GM23338 (cell line): ENCODE measurements at regions not wholly inside any gene's neighbourhood (a gene's known extent, or its start where the extent isn't known, plus 50 kb on each side); places are given as distances from the start of the nearest gene placed in this dataset.

ENCODE experiments used
- ATAC-seq: fragments of 200-7000 bp; cut with Tn5 transposase; 3 replicates; pipeline ENCODE4 v1.9.1; 2020
- DNase-seq: peaks from one replicate; pipeline ENCODE4 v3.0.0-alpha.2; 2015; ENCODE audit warnings: low spot score
- H2AFZ ChIP-seq: fragments of 200-600 bp; sonication (generic); 2 replicates; pipeline ENCODE4 v1.8.0; 2016; ENCODE audit warnings: antibody characterized with exemption, mild to moderate bottlenecking, moderate library complexity
- H3F3A ChIP-seq: fragments of 200-600 bp; sonication (generic); replicated peaks from 2 replicates; pipeline ENCODE4 v1.8.0; 2017; ENCODE audit warnings: antibody characterized with exemption, mixed run types, low read depth
- H3K27ac ChIP-seq: fragments of 200-600 bp; sonication (generic); 2 replicates; pipeline ENCODE4 v1.6.1; 2016; ENCODE audit warnings: low read depth
- H3K27me3 ChIP-seq: fragments of 200-600 bp; sonication (generic); 2 replicates; pipeline ENCODE4 v1.8.0; 2016; ENCODE audit warnings: mild to moderate bottlenecking, mixed run types, moderate library complexity; ENCODE audit not compliant: insufficient read depth
- H3K36me3 ChIP-seq: fragments of 200-600 bp; sonication (generic); 2 replicates; pipeline ENCODE4 v1.8.0; 2016; ENCODE audit warnings: mild to moderate bottlenecking; ENCODE audit not compliant: insufficient read depth
- H3K4me1 ChIP-seq: fragments of 200-600 bp; sonication (generic); 2 replicates; pipeline ENCODE4 v1.8.0; 2016; ENCODE audit warnings: mild to moderate bottlenecking, moderate library complexity; ENCODE audit not compliant: insufficient read depth
- H3K4me2 ChIP-seq: fragments of 200-600 bp; sonication (generic); 2 replicates; pipeline ENCODE4 v1.7.1; 2017; ENCODE audit warnings: mixed run types
- H3K4me3 ChIP-seq: fragments of 200-600 bp; sonication (generic); 2 replicates; pipeline ENCODE4 v1.6.1; 2016; ENCODE audit warnings: mixed run types
- H3K79me2 ChIP-seq: fragments of 200-600 bp; sonication (generic); replicated peaks from 2 replicates; pipeline ENCODE4 v1.8.0; 2017; ENCODE audit warnings: mild to moderate bottlenecking; ENCODE audit not compliant: insufficient read depth
- H3K9me2 ChIP-seq: fragments of 200-600 bp; sonication (generic); 2 replicates; pipeline ENCODE4 v1.8.0; 2017; ENCODE audit not compliant: insufficient read depth
- H4K20me1 ChIP-seq: fragments of 200-600 bp; sonication (generic); replicated peaks from 2 replicates; pipeline ENCODE4 v1.8.0; 2017; ENCODE audit warnings: mild to moderate bottlenecking; ENCODE audit not compliant: insufficient read depth
- H3K27ac Mint-ChIP-seq: 2 replicates; pipeline ENCODE4 v1.8.0; 2020; ENCODE audit warnings: inconsistent platforms, mild to moderate bottlenecking, moderate library complexity, mixed read lengths
- H3K27me3 Mint-ChIP-seq: 3 replicates; pipeline ENCODE4 v1.8.0; 2022; ENCODE audit warnings: low read depth, mild to moderate bottlenecking, moderate library complexity, mixed read lengths, inconsistent platforms; ENCODE audit not compliant: insufficient read depth, poor library complexity
- H3K36me3 Mint-ChIP-seq: 3 replicates; pipeline ENCODE4 v1.8.0; 2021; ENCODE audit warnings: low read depth, mild to moderate bottlenecking, inconsistent platforms, moderate library complexity, mixed read lengths
- H3K4me1 Mint-ChIP-seq: 3 replicates; pipeline ENCODE4 v1.8.0; 2020; ENCODE audit warnings: mild to moderate bottlenecking, inconsistent platforms, mixed read lengths
- H3K4me3 Mint-ChIP-seq: 3 replicates; pipeline ENCODE4 v1.8.0; 2021; ENCODE audit warnings: moderate library complexity, mild to moderate bottlenecking, inconsistent platforms, mixed read lengths
- H3K9me3 Mint-ChIP-seq: 3 replicates; pipeline ENCODE4 v1.8.0; 2020; ENCODE audit warnings: moderate library complexity, mild to moderate bottlenecking, inconsistent platforms, mixed read lengths
- CREB1 ChIP-seq: fragments of 250-450 bp; sonication (Bioruptor Pico); IDR thresholded peaks from 2 replicates; pipeline ENCODE4 v1.5.0; 2020; ENCODE audit warnings: low read depth, mild to moderate bottlenecking, moderate library complexity
- CTCF ChIP-seq, 2 experiments: fragments of 200-600 bp in 1 of 2; sonication (generic) in 1 of 2; conservative IDR thresholded peaks; 2 replicates each; pipeline versions ENCODE4 v1.5.1 to v1.6.1; 2016 to 2017; ENCODE audit warnings: antibody characterized with exemption in 2 of 2, low read depth in 2 of 2, mild to moderate bottlenecking in 2 of 2, moderate library complexity in 1 of 2
- ETS1 ChIP-seq: IDR thresholded peaks from 2 replicates; pipeline ENCODE4 v1.6.1; 2016; ENCODE audit warnings: antibody characterized with exemption
- EZH2 ChIP-seq: fragments of 200-600 bp; sonication (generic); IDR thresholded peaks from one replicate; pipeline ENCODE4 v1.8.0; 2017; ENCODE audit warnings: antibody characterized with exemption, mild to moderate bottlenecking, low read depth; ENCODE audit not compliant: unreplicated experiment
- EZH2phosphoT487 ChIP-seq: fragments of 200-600 bp; sonication (generic); IDR thresholded peaks from one replicate; pipeline ENCODE4 v1.8.1; 2018; ENCODE audit warnings: antibody characterized with exemption; ENCODE audit not compliant: unreplicated experiment
- JUNB ChIP-seq: IDR thresholded peaks from one replicate; pipeline ENCODE4 v1.6.1; 2016; ENCODE audit warnings: antibody characterized with exemption; ENCODE audit not compliant: unreplicated experiment
- NANOG ChIP-seq: IDR thresholded peaks from 2 replicates; pipeline ENCODE4 v1.6.1; 2016; ENCODE audit warnings: antibody characterized with exemption, borderline replicate concordance
- POLR2AphosphoS5 ChIP-seq: IDR thresholded peaks from 2 replicates; pipeline ENCODE4 v1.6.1; 2016; ENCODE audit warnings: antibody characterized with exemption, low read depth
- STAT1 ChIP-seq: IDR thresholded peaks from one replicate; pipeline ENCODE4 v1.6.1; 2016; ENCODE audit warnings: antibody characterized with exemption; ENCODE audit not compliant: unreplicated experiment
- ZNF114 ChIP-seq: fragments of 250-450 bp; sonication (Bioruptor Pico); IDR thresholded peaks from 2 replicates; pipeline ENCODE4 v1.5.0; 2020; ENCODE audit warnings: mild to moderate bottlenecking, moderate library complexity
- ZNF331 ChIP-seq: fragments of 250-450 bp; sonication (Bioruptor Pico); IDR thresholded peaks from 2 replicates; pipeline ENCODE4 v1.5.0; 2020; ENCODE audit warnings: low read depth, mild to moderate bottlenecking, moderate library complexity
- ZNF462 ChIP-seq: fragments of 250-450 bp; sonication (Bioruptor Pico); IDR thresholded peaks from 2 replicates; pipeline ENCODE4 v1.5.0; 2020; ENCODE audit warnings: mild to moderate bottlenecking, moderate library complexity
- TF ChIP-seq, protein P1 (sequence below): IDR thresholded peaks from one replicate; pipeline ENCODE4 v1.6.1; 2018; ENCODE audit warnings: antibody characterized with exemption; ENCODE audit not compliant: unreplicated experiment

- no peaks in the 10 kb centered on the region for H3K36me3 ChIP-seq
- no peak for TF ChIP-seq ZNF462 (CRISPR knock-in tag)
- TF ChIP-seq STAT1 = no peak
- TF ChIP-seq CREB1 (CRISPR knock-in tag) = no peak
- no peak for TF ChIP-seq JUNB
- no peak for TF ChIP-seq CTCF (conservative IDR thresholded peaks at IDR 0.05; ENCODE audit: low read depth in 2 of 2)
- TF ChIP-seq, protein P1, sequence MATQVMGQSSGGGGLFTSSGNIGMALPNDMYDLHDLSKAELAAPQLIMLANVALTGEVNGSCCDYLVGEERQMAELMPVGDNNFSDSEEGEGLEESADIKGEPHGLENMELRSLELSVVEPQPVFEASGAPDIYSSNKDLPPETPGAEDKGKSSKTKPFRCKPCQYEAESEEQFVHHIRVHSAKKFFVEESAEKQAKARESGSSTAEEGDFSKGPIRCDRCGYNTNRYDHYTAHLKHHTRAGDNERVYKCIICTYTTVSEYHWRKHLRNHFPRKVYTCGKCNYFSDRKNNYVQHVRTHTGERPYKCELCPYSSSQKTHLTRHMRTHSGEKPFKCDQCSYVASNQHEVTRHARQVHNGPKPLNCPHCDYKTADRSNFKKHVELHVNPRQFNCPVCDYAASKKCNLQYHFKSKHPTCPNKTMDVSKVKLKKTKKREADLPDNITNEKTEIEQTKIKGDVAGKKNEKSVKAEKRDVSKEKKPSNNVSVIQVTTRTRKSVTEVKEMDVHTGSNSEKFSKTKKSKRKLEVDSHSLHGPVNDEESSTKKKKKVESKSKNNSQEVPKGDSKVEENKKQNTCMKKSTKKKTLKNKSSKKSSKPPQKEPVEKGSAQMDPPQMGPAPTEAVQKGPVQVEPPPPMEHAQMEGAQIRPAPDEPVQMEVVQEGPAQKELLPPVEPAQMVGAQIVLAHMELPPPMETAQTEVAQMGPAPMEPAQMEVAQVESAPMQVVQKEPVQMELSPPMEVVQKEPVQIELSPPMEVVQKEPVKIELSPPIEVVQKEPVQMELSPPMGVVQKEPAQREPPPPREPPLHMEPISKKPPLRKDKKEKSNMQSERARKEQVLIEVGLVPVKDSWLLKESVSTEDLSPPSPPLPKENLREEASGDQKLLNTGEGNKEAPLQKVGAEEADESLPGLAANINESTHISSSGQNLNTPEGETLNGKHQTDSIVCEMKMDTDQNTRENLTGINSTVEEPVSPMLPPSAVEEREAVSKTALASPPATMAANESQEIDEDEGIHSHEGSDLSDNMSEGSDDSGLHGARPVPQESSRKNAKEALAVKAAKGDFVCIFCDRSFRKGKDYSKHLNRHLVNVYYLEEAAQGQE = no peak
- TF ChIP-seq ZNF114 = no peak
- no peak for TF ChIP-seq NANOG
- no peak for TF ChIP-seq EZH2phosphoT487
- no peak for TF ChIP-seq ETS1
- TF ChIP-seq EZH2 = no peak
- no peak for TF ChIP-seq ZNF331
- TF ChIP-seq POLR2AphosphoS5 = no peak
- no peaks in the 10 kb centered on the region for H3F3A ChIP-seq
- no peak overlapping the region for H2AFZ ChIP-seq
- H3K4me1 ChIP-seq = peaks cover 6% of the 10 kb centered on the region; the same call in 1 of the 2 replicates
- ATAC-seq (peak; percentile 93), DNase-seq (no peak)
- Mint-ChIP-seq H3K27me3 (no peaks in the 10 kb centered on the region), H3K36me3 (no peaks in the 10 kb centered on the region), H3K4me3 (no peak overlapping the region), H3K9me3 (no peaks in the 10 kb centered on the region), H3K27ac (no peak overlapping the region), H3K4me1 (peaks cover 12% of the 10 kb centered on the region; the same call in 2 of the 3 replicates)
- H3K4me2 ChIP-seq = no peak overlapping the region
- H4K20me1 ChIP-seq = no peaks in the 10 kb centered on the region
- no peaks in the 10 kb centered on the region for H3K79me2 ChIP-seq
- H3K27me3 ChIP-seq = no peaks in the 10 kb centered on the region
- no peak overlapping the region for H3K27ac ChIP-seq
- H3K4me3 ChIP-seq = no peak overlapping the region
- no peaks in the 10 kb centered on the region for H3K9me2 ChIP-seq
These were observed 402.1 kb downstream of the ZNF521 start for GRCh38 chr18:24949908-24950307.
